ENCODE measurements at regions not wholly inside any gene's neighbourhood (a gene's known extent, or its start where the extent isn't known, plus 50 kb on each side); places are given as distances from the start of the nearest gene placed in this dataset.

DNA sequence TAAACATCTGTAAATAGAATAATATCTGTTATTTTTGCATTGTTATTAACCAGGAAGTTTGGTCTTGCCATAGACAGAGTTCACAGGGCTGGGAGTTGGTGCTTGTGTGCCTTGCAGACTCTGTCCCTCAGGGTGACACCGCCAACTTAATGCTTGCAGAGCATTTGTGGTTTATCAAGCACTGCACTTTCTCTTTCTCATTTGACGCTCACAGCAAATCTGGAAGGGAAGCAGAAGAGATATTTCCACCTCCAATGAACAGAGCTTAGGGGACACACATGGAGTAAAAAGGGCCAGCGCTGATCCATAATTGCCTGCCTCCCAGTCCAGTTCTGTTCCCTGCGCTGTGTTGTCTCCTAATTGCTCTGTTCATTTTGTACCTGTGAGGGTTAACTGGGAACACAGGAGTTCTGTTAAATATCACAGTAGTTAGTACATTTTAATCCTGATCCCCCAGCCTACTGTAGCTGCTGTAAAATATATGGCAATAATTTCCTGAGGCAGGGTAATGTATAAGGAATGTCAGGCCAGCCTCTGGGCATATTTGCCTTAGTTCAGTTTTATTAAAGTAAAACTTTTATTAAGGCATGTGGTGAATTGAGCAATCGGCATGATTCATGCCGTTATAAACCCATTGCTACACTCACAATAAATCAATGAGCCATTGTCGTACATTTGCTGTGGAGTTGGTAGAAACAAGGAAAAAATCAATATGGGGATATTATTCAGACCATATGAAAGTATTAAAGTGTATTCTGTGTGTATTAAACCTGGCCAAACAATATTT is 182.5 kb upstream of the OSR1 start:
- Histone ChIP-seq H3K4me3 (ENCODE audit: low read depth, low read length) (no peak overlapping the region), H3K27ac (ENCODE audit: extremely low read depth, low read depth, low read length) (no peak overlapping the region), H3K4me1 (ENCODE audit: control insufficient read depth, insufficient read depth, low read length) (no peaks in the 10 kb centered on the region; the same call in 1 of the 2 replicates), H3K9me3 (ENCODE audit: control insufficient read depth, insufficient read depth, low read depth, low read length) (no peaks in the 10 kb centered on the region), H3K36me3 (ENCODE audit: control insufficient read depth in 2 of 2, insufficient read depth in 1 of 2, low read length in 2 of 2) (no peaks in the 10 kb centered on the region)
- TF ChIP-seq ZNF214 (tag by site-specific recombination; IDR thresholded peaks at IDR 0.05; ENCODE audit: borderline replicate concordance) (no peak), ZNF174 (tag by site-specific recombination; IDR thresholded peaks at IDR 0.05) (no peak), SP2 (tag by site-specific recombination; IDR thresholded peaks at IDR 0.05) (no peak), ZNF560 (tag by site-specific recombination; IDR thresholded peaks at IDR 0.05; ENCODE audit: borderline replicate concordance) (no peak), ZNF114 (tag by site-specific recombination; IDR thresholded peaks at IDR 0.05) (no peak)
- TF ChIP-seq, protein P1, sequence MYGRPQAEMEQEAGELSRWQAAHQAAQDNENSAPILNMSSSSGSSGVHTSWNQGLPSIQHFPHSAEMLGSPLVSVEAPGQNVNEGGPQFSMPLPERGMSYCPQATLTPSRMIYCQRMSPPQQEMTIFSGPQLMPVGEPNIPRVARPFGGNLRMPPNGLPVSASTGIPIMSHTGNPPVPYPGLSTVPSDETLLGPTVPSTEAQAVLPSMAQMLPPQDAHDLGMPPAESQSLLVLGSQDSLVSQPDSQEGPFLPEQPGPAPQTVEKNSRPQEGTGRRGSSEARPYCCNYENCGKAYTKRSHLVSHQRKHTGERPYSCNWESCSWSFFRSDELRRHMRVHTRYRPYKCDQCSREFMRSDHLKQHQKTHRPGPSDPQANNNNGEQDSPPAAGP (tag by site-specific recombination; IDR thresholded peaks at IDR 0.05) = no peak
- ChIA-PET CTCF (interaction anchor here (0.6 kb wide), 1 partner anchor 205 kb away, joined by 3 read pairs; no protein-coding TSS in a partner anchor), POLR2A (no interaction called here)

GRCh38 chr2:19538411-19538963 is 180.1 kb upstream of the OSR1 start:
- no peak overlapping the region for H3K27ac ChIP-seq (ENCODE audit: extremely low read depth, low read depth, low read length)
- no peaks in the 10 kb centered on the region for H3K9me3 ChIP-seq (ENCODE audit: control insufficient read depth, insufficient read depth, low read depth, low read length)
- ChIA-PET POLR2A (interaction anchor here (0.8 kb wide), 1 partner anchor 31 kb away, joined by 4 read pairs; no protein-coding TSS in a partner anchor), CTCF (no interaction called here)
- TF ChIP-seq HOXC10 (CRISPR knock-in tag; IDR thresholded peaks at IDR 0.05) (no peak), ZNF610 (tag by site-specific recombination; IDR thresholded peaks at IDR 0.05; ENCODE audit: borderline replicate concordance) (no peak), ZNF132 (tag by site-specific recombination; IDR thresholded peaks at IDR 0.05; ENCODE audit: borderline replicate concordance) (no peak), ZNF561 (tag by site-specific recombination; IDR thresholded peaks at IDR 0.05; ENCODE audit: borderline replicate concordance) (no peak), PRDM10 (tag by site-specific recombination; IDR thresholded peaks at IDR 0.05) (peak; percentile 85)
- TF ChIP-seq, protein P2, sequence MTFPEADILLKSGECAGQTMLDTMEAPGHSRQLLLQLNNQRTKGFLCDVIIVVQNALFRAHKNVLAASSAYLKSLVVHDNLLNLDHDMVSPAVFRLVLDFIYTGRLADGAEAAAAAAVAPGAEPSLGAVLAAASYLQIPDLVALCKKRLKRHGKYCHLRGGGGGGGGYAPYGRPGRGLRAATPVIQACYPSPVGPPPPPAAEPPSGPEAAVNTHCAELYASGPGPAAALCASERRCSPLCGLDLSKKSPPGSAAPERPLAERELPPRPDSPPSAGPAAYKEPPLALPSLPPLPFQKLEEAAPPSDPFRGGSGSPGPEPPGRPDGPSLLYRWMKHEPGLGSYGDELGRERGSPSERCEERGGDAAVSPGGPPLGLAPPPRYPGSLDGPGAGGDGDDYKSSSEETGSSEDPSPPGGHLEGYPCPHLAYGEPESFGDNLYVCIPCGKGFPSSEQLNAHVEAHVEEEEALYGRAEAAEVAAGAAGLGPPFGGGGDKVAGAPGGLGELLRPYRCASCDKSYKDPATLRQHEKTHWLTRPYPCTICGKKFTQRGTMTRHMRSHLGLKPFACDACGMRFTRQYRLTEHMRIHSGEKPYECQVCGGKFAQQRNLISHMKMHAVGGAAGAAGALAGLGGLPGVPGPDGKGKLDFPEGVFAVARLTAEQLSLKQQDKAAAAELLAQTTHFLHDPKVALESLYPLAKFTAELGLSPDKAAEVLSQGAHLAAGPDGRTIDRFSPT (tag by site-specific recombination; IDR thresholded peaks at IDR 0.05) = 0 out of 2 replicates have a peak, but pooled peaks have one; percentile 12
- no peaks in the 10 kb centered on the region for H3K36me3 ChIP-seq (ENCODE audit: control insufficient read depth in 2 of 2, insufficient read depth in 1 of 2, low read length in 2 of 2)
- no peak overlapping the region for H3K4me3 ChIP-seq (ENCODE audit: low read depth, low read length)
- H3K4me1 ChIP-seq (ENCODE audit: control insufficient read depth, insufficient read depth, low read length) = no peaks in the 10 kb centered on the region; the same call in 1 of the 2 replicates

DNA sequence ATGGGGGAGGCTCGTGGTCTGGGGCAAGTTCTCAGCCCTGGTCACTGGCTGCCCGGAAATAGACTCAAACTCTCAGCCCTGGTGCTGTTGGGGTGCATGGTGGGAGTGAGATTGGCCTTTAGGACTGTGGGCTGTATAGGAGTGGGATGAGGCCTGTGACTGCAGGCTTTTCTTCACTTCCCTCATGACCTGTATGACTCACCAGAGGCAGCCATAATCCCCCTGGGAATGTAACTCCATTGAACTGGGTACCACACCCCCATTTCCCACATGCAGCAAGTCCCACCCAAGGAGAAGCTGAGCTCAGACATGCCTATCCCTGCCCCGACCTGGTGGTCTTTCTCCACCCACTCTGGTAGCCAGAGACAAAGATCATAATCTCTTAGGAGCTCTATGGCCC is 177.7 kb upstream of the OSR1 start:
- ChIA-PET CTCF (no interaction called here), POLR2A (no interaction called here)
- no peak for TF ChIP-seq PRDM10 (tag by site-specific recombination; IDR thresholded peaks at IDR 0.05)
- TF ChIP-seq KLF1 (tag by site-specific recombination; IDR thresholded peaks at IDR 0.05) = peak; percentile 38
- peak; percentile 25; the same call in 1 of the 2 replicates for TF ChIP-seq EGR2 (tag by site-specific recombination; IDR thresholded peaks at IDR 0.05; ENCODE audit: low read depth)
- TF ChIP-seq ZFHX2 (tag by site-specific recombination; conservative IDR thresholded peaks at IDR 0.05) = peak; percentile 55
- no peaks in the 10 kb centered on the region; the same call in 1 of the 2 replicates for H3K4me1 ChIP-seq (ENCODE audit: control insufficient read depth, insufficient read depth, low read length)
- H3K36me3 ChIP-seq (ENCODE audit: control insufficient read depth in 2 of 2, insufficient read depth in 1 of 2, low read length in 2 of 2) = no peaks in the 10 kb centered on the region
- H3K4me3 ChIP-seq (ENCODE audit: low read depth, low read length) = no peak overlapping the region
- H3K9me3 ChIP-seq (ENCODE audit: control insufficient read depth, insufficient read depth, low read depth, low read length) = no peaks in the 10 kb centered on the region
- no peak overlapping the region for H3K27ac ChIP-seq (ENCODE audit: extremely low read depth, low read depth, low read length)
